AG09319 (cell line): ENCODE measurements at regions not wholly inside any gene's neighbourhood (a gene's known extent, or its start where the extent isn't known, plus 50 kb on each side); places are given as distances from the start of the nearest gene placed in this dataset.

ENCODE experiments used
- DNase-seq: peaks from one replicate; pipeline ENCODE4 v3.0.0-alpha.2; 2010; ENCODE audit warnings: low read depth; ENCODE audit errors: extremely low read depth
- TF ChIP-seq, protein P1 (sequence below): IDR thresholded peaks from 2 replicates; pipeline ENCODE4 v1.5.1; 2011; ENCODE audit warnings: low read depth, mild to moderate bottlenecking, inconsistent platforms, low read length, moderate library complexity

GRCh38 chr5:56520986-56521730, 288.0 kb upstream of the ANKRD55 start:
- TF ChIP-seq, protein P1, sequence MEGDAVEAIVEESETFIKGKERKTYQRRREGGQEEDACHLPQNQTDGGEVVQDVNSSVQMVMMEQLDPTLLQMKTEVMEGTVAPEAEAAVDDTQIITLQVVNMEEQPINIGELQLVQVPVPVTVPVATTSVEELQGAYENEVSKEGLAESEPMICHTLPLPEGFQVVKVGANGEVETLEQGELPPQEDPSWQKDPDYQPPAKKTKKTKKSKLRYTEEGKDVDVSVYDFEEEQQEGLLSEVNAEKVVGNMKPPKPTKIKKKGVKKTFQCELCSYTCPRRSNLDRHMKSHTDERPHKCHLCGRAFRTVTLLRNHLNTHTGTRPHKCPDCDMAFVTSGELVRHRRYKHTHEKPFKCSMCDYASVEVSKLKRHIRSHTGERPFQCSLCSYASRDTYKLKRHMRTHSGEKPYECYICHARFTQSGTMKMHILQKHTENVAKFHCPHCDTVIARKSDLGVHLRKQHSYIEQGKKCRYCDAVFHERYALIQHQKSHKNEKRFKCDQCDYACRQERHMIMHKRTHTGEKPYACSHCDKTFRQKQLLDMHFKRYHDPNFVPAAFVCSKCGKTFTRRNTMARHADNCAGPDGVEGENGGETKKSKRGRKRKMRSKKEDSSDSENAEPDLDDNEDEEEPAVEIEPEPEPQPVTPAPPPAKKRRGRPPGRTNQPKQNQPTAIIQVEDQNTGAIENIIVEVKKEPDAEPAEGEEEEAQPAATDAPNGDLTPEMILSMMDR = no peak
- no peak for DNase-seq

- TF ChIP-seq, protein P1 = no peak
- DNase-seq = no peak
Observed at GRCh38 chr5:56518820-56519219, 285.7 kb upstream of the ANKRD55 start.

DNA sequence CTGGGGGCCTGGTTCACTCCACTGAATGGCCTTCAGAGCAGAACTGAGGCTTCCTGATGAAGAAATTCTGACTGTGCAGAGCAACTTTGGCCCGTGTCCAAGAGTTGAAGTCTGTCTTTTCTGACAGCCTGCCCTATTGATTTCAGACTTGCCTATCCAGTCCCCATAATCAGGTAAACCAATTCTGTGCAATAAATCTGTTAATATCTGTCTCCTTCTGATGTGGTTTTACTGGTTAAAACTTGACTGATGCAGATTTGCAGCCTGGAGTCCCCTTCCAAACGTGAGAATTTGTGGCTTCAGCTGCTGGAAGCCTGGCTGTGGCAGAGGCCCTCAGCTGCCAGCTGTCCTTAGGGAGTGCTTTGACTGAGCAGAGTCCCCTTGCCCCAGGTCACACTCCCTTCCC, 283.9 kb upstream of the ANKRD55 start:
- DNase-seq = no peak
- TF ChIP-seq, protein P1 = no peak

- TF ChIP-seq, protein P1 = no peak
- DNase-seq = no peak
Observed at GRCh38 chr5:56516441-56516840, 283.3 kb upstream of the ANKRD55 start.

DNA sequence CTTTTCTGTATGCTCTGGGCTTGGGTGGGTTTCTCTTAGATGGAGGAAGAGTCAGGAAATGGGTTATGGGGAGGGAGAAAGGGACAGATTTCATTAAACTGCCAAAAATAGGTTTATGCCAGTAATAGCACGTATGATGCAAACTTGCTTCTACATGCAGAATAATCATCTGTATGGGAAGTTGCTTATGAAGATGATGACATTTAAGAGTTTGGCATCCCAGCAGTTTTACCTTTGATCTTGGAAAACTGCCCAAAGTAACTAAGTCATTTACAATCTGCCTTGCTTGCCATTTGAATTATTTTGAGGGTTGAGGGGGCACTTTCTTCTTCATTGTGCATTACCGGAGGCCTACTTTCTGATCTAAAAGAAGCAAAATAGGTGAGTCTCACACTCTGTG, 282.9 kb upstream of the ANKRD55 start:
- DNase-seq = no peak
- TF ChIP-seq, protein P1 = no peak

DNA sequence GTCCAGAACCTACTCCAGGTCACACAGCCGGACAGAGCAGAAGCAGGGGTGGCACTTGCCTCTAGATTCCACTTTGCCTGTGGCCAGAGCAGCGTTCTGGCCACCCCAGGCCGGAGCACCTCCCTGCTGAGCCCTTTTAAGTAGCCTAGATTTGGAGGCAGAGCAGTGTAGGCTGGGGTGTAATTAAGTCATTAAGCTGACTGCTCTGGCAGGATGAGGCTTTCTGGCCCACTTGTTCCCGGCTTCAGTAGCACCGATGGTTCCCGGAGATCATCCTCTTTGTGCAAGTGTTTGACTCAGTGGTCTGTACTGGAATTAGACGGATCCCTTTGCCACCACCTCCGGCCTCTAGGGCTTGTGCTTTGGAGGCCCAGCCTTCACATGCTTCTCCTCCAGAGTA, 281.9 kb upstream of the ANKRD55 start:
- no peak for DNase-seq

DNA sequence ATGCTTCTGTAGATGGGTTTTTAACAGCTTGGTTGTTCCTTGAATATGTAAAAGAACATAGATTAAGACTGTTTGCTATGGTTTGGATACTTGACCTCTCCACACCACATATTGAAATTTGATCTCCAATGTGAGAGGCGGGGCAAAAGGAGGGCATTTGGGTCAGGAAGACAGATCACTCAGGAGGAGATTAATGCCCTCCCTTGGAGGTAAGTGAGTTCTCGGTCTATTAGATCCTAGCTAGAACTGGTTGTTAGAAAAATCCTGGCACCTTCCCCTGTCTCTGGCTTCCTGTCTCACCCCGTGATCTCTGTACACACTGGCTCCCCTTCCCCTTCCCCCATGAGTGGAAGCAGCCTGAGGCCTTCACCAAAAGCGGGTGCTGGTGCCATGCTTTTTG, 281.1 kb upstream of the ANKRD55 start:
- TF ChIP-seq, protein P1 = no peak
- no peak for DNase-seq

More for the DNA sequence above, 281.9 kb upstream of the ANKRD55 start:
- TF ChIP-seq, protein P1 = no peak
